GM19324 (cell line): ENCODE measurements at regions not wholly inside any gene's neighbourhood (a gene's known extent, or its start where the extent isn't known, plus 50 kb on each side); places are given as distances from the start of the nearest gene placed in this dataset.
"Not testable (repeated sequence)": the region's sequence is repeated elsewhere in the genome, so short reads cannot be mapped to it uniquely, and the experiment has no call there.

ENCODE experiments used
- ATAC-seq: cut with Tn5 transposase; IDR thresholded peaks from one replicate; pipeline ENCODE4 v1.9.1; 2021; ENCODE audit warnings: mild to moderate bottlenecking, moderate library complexity; ENCODE audit not compliant: unreplicated experiment, low FRiP score

GRCh38 chr21:6092401-6092800 lies 4429.0 kb upstream of the TPTE start:
- not testable (repeated sequence) for ATAC-seq

GRCh38 chr21:6093419-6093818 lies 4428.0 kb upstream of the TPTE start:
- not testable (repeated sequence) for ATAC-seq

DNA sequence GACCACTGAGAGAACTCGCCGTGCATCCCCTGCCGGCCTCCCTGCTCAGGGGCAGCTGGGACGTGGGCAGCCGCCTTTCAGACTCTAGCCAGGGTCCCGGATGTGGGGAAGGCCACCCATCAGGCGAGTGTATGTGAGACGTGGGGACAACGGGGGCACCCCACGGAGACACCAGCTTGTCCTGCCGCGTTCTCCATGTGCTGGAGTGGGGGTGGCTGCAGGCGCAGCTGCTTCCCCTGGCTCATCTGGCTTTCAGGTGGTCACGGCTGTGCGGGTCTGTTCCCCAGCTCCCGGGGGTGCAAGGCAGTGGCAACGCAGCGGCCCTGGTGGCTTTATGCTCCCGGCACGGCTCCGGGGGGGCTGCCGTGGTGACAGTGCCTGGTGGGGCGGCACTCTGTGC lies 4427.5 kb upstream of the TPTE start:
- ATAC-seq = not testable (repeated sequence)

- not testable (repeated sequence) for ATAC-seq
Observed at GRCh38 chr21:6095304-6095703, 4426.1 kb upstream of the TPTE start.

- not testable (repeated sequence) for ATAC-seq
Observed at GRCh38 chr21:6096560-6097424, 4424.6 kb upstream of the TPTE start.

DNA sequence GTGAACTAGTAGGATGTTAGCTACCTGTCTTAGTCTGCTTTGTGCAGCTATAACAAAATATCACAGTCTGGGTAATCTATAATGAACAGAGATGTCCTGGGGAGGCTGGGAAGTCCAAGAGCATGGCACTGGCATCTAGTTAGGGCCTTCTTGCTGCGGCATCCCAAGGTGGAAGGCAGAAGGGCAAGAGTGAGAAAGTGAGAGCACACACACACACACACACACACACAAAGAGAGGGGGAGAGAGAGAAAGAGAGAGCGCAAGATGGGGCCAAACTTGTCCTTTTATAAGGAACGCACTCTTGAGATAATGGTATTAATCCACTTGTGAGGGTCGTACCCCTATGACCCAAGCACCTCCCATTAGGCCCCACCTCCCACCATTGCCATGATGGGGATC lies 4423.6 kb upstream of the TPTE start:
- ATAC-seq = not testable (repeated sequence)

- ATAC-seq = not testable (repeated sequence)
Observed at GRCh38 chr21:6098191-6098935, 4423.0 kb upstream of the TPTE start.

- not testable (repeated sequence) for ATAC-seq
Observed at GRCh38 chr21:6101588-6101987, 4419.8 kb upstream of the TPTE start.

GRCh38 chr21:6104546-6104945 lies 4416.8 kb upstream of the TPTE start:
- not testable (repeated sequence) for ATAC-seq

DNA sequence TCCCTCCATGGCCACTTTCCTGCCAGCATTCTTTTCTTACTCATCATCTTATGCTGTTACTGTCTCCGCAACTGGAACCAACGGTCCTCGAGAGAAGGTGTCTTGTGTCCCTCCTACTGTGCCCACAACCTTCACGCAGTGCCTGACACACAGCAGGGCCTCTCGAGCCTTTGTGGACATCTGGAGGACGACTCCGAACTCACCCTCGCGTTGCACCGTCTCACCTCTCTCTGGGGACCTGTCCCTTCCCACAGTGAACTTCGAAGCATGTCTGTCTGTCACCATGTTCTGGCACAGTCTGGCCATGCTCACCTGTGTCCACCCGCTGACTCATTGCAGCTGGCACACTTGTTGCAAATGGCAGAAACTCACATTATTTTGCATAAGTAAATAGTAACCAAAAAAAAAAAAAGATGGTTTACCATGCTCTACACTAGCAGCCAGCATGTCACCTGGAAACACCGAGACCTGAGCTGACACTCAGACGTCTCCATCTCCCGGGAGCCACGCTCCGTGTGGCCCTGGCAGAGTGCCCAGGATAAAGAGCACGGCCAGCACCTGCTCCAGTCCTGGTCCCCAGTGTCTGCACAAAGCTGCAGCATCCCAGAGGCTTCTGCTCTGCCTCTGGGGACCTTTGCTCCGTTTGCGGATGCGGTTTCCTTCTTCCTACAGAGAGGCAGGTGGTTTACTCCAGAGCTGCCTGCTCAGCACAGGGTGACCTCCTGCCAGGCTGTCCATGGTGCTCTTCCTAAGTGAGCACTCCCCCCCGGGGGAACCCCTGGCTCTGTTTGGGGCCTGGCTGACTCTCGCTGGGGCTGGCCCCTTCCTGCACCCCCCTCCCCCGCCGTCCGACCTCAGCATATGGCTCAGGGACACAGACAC lies 4414.5 kb upstream of the TPTE start:
- not testable (repeated sequence) for ATAC-seq

DNA sequence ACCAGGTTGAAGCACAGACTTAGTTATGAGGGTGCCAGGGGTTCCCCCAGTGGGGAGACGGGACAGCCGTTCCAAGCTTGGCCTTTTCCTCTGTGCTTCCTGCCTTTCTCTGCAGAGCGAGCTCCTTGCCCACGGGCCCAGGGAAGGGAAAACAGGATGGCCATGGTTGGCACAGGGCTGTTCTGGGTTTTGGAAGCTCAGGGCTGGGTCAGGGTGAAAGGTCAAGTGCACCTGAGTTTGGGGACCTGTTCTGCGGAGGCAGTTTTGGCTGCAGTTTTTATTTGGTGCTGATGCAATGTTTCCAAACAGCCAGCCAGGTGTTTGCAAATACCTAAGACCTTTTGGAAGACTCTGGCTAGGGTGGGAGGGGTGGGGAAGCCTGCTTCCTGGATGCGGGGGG lies 4412.5 kb upstream of the TPTE start:
- not testable (repeated sequence) for ATAC-seq

- not testable (repeated sequence) for ATAC-seq
Observed at GRCh38 chr21:6109774-6110173, 4411.6 kb upstream of the TPTE start.

- ATAC-seq = peak; percentile 84
Observed at GRCh38 chr21:6110716-6111343, 4410.6 kb upstream of the TPTE start.

GRCh38 chr21:6111354-6111753 lies 4410.0 kb upstream of the TPTE start:
- ATAC-seq = peak; percentile 10

GRCh38 chr21:6118336-6118735 lies 4403.0 kb upstream of the TPTE start:
- not testable (repeated sequence) for ATAC-seq

- ATAC-seq = not testable (repeated sequence)
Observed at GRCh38 chr21:6120863-6121262, 4400.5 kb upstream of the TPTE start.

GRCh38 chr21:6122629-6123028 lies 4398.8 kb upstream of the TPTE start:
- not testable (repeated sequence) for ATAC-seq

DNA sequence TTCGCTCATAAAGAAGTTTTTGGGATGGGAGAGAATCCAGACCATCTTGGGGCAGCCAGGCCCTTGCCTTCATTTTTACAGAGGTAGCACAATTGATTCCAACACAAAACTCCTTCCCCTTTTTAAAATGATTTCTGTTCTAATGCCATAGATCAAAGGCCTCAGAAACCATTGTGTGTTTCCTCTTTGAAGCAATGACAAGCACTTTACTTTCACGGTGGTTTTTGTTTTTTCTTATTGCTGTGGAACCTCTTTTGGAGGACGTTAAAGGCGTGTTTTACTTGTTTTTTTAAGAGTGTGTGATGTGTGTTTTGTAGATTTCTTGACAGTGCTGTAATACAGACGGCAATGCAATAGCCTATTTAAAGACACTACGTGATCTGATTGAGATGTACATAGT lies 4398.2 kb upstream of the TPTE start:
- not testable (repeated sequence) for ATAC-seq

GRCh38 chr21:6125549-6126240 lies 4395.7 kb upstream of the TPTE start:
- not testable (repeated sequence) for ATAC-seq
